Putamen (tissue), 1 donor: ENCODE measurements at regions not wholly inside any gene's neighbourhood (a gene's known extent, or its start where the extent isn't known, plus 50 kb on each side); places are given as distances from the start of the nearest gene placed in this dataset.

ENCODE experiments used
- DNase-seq: peaks from one replicate; pipeline ENCODE4 v3.0.0-alpha.2; 2016; ENCODE audit warnings: low spot score

GRCh38 chr9:73558471-73558870 lies 406.8 kb downstream of the ANXA1 start:
- DNase-seq = no peak

- no peak for DNase-seq
Observed at GRCh38 chr9:73565026-73565425, 413.4 kb downstream of the ANXA1 start.

- DNase-seq = peak; percentile 60
Observed at GRCh38 chr9:73565833-73566465, 414.3 kb downstream of the ANXA1 start.

- no peak for DNase-seq
Observed at GRCh38 chr9:73566627-73567026, 415.0 kb downstream of the ANXA1 start.

- DNase-seq = no peak
Observed at GRCh38 chr9:73573235-73573634, 421.6 kb downstream of the ANXA1 start.

GRCh38 chr9:73575101-73576060 lies 423.7 kb downstream of the ANXA1 start:
- DNase-seq = peak; percentile 6

GRCh38 chr9:73577848-73578247 lies 426.2 kb downstream of the ANXA1 start:
- DNase-seq = peak; percentile 7

- no peak for DNase-seq
Observed at GRCh38 chr9:73579823-73580222, 428.2 kb downstream of the ANXA1 start.

GRCh38 chr9:73583576-73583975 lies 431.9 kb downstream of the ANXA1 start:
- no peak for DNase-seq

GRCh38 chr9:73595036-73595545 lies 443.4 kb downstream of the ANXA1 start:
- no peak for DNase-seq

- DNase-seq = no peak
Observed at GRCh38 chr9:73596321-73596720, 444.7 kb downstream of the ANXA1 start.

- DNase-seq = no peak
Observed at GRCh38 chr9:73597039-73597438, 445.4 kb downstream of the ANXA1 start.

- no peak for DNase-seq
Observed at GRCh38 chr9:73597771-73598170, 446.1 kb downstream of the ANXA1 start.

GRCh38 chr9:73609381-73609780 lies 457.7 kb downstream of the ANXA1 start:
- DNase-seq = no peak

GRCh38 chr9:73611032-73611431 lies 459.4 kb downstream of the ANXA1 start:
- DNase-seq = no peak

- DNase-seq = no peak
Observed at GRCh38 chr9:73613092-73613701, 461.5 kb downstream of the ANXA1 start.

- no peak for DNase-seq
Observed at GRCh38 chr9:73615557-73615956, 463.9 kb downstream of the ANXA1 start.

GRCh38 chr9:73617586-73617985 lies 465.9 kb downstream of the ANXA1 start:
- DNase-seq = no peak

- no peak for DNase-seq
Observed at GRCh38 chr9:73640971-73641370, 489.3 kb downstream of the ANXA1 start.

- DNase-seq = no peak
Observed at GRCh38 chr9:73643379-73644013, 491.8 kb downstream of the ANXA1 start.

- no peak for DNase-seq
Observed at GRCh38 chr9:73647560-73647959, 495.9 kb downstream of the ANXA1 start.

GRCh38 chr9:73649552-73649951 lies 497.9 kb downstream of the ANXA1 start:
- DNase-seq = no peak
